CD14-positive monocyte (primary cell): ENCODE measurements at regions not wholly inside any gene's neighbourhood (a gene's known extent, or its start where the extent isn't known, plus 50 kb on each side); places are given as distances from the start of the nearest gene placed in this dataset.

Source experiments
- DNase-seq, 3 donors: peaks; one replicate each; pipeline ENCODE4 v3.0.0-alpha.2; 2011 to 2022
- H2AFZ ChIP-seq: 2 replicates; pipeline ENCODE4 v1.6.0; 2012; ENCODE audit warnings: mild to moderate bottlenecking, low read depth, low read length, inconsistent platforms; ENCODE audit not compliant: insufficient read depth, poor library complexity, severe bottlenecking
- H3K27ac ChIP-seq, 2 donors: 1 replicate in 1 of 2; 2 replicates in 1 of 2; pipeline ENCODE4 v1.5.1; 2012 to 2013; ENCODE audit warnings: low read length in 2 of 2, control low read depth in 1 of 2, inconsistent platforms in 1 of 2, low read depth in 1 of 2, mild to moderate bottlenecking in 1 of 2
- H3K27me3 ChIP-seq, 2 donors: one replicate each; pipeline versions ENCODE4 v1.6.0 to v1.6.1; 2011 to 2013; ENCODE audit warnings: low read length in 2 of 2; ENCODE audit not compliant: control insufficient read depth in 2 of 2, insufficient read depth in 2 of 2
- H3K36me3 ChIP-seq, 2 donors: replicated peaks in 1 of 2; 1 replicate in 1 of 2; 2 replicates in 1 of 2; pipeline versions ENCODE4 v1.5.1 to v1.6.1; 2012 to 2013; ENCODE audit warnings: low read length in 2 of 2, control low read depth in 1 of 2, inconsistent platforms in 1 of 2, mild to moderate bottlenecking in 1 of 2; ENCODE audit not compliant: insufficient read depth in 2 of 2, control insufficient read depth in 1 of 2
- H3K4me1 ChIP-seq, 2 donors: 1 replicate in 1 of 2; 2 replicates in 1 of 2; pipeline versions ENCODE4 v1.5.1 to v1.6.1; 2012 to 2013; ENCODE audit warnings: low read length in 2 of 2, control low read depth in 1 of 2, inconsistent platforms in 1 of 2, mild to moderate bottlenecking in 1 of 2, moderate library complexity in 1 of 2; ENCODE audit not compliant: insufficient read depth in 2 of 2, control insufficient read depth in 1 of 2
- H3K4me2 ChIP-seq: replicated peaks from 2 replicates; pipeline ENCODE3; 2012; ENCODE audit warnings: low read length, moderate library complexity, mild to moderate bottlenecking; ENCODE audit not compliant: poor library complexity, severe bottlenecking; ENCODE audit errors: extremely low read depth
- H3K4me3 ChIP-seq, 3 experiments: fragments of 200-600 bp in 1 of 3; sonication (generic) in 1 of 3; replicated peaks in 1 of 3; 1 replicate in 2 of 3; 2 replicates in 1 of 3; pipeline ENCODE4 v1.5.1; 2011 to 2013; ENCODE audit warnings: low read length in 3 of 3, mild to moderate bottlenecking in 3 of 3, control low read depth in 2 of 3, low read depth in 2 of 3, inconsistent platforms in 1 of 3, moderate library complexity in 1 of 3
- H3K79me2 ChIP-seq: 2 replicates; pipeline ENCODE4 v1.6.0; 2012; ENCODE audit warnings: mild to moderate bottlenecking, control low read depth, inconsistent platforms, low read length, moderate library complexity; ENCODE audit not compliant: insufficient read depth
- H3K9ac ChIP-seq: 2 replicates; pipeline ENCODE4 v1.6.0; 2017; ENCODE audit warnings: low read length, mild to moderate bottlenecking; ENCODE audit not compliant: insufficient read depth, poor library complexity, severe bottlenecking
- H3K9me3 ChIP-seq, 2 donors: replicated peaks in 1 of 2; 1 replicate in 1 of 2; 2 replicates in 1 of 2; pipeline versions ENCODE4 v1.5.1 to v1.6.1; 2012 to 2013; ENCODE audit warnings: low read length in 2 of 2, control low read depth in 1 of 2; ENCODE audit not compliant: control insufficient read depth in 1 of 2, insufficient read depth in 1 of 2
- H4K20me1 ChIP-seq: 2 replicates; pipeline ENCODE4 v1.6.0; 2012; ENCODE audit warnings: mild to moderate bottlenecking, low read length, control low read depth, moderate library complexity; ENCODE audit not compliant: insufficient read depth
- H3K27ac Mint-ChIP-seq, 7 donors: one replicate each; pipeline ENCODE4 v1.8.0; 2020; ENCODE audit warnings: mild to moderate bottlenecking in 7 of 7, mixed read lengths in 7 of 7, moderate library complexity in 6 of 7, inconsistent platforms in 2 of 7
- H3K27me3 Mint-ChIP-seq, 3 donors: one replicate each; pipeline ENCODE4 v1.8.0; 2021 to 2022; ENCODE audit warnings: low read depth in 3 of 3, mild to moderate bottlenecking in 3 of 3, mixed read lengths in 3 of 3, moderate library complexity in 3 of 3, inconsistent platforms in 1 of 3
- H3K36me3 Mint-ChIP-seq, 2 donors: one replicate each; pipeline ENCODE4 v1.8.0; 2020; ENCODE audit warnings: mixed read lengths in 2 of 2, inconsistent platforms in 1 of 2, mild to moderate bottlenecking in 1 of 2
- H3K4me1 Mint-ChIP-seq: one replicate; pipeline ENCODE4 v1.8.0; 2020; ENCODE audit warnings: mild to moderate bottlenecking, mixed read lengths
- H3K4me3 Mint-ChIP-seq, 2 donors: one replicate each; pipeline ENCODE4 v1.8.0; 2020; ENCODE audit warnings: mild to moderate bottlenecking in 2 of 2, mixed read lengths in 2 of 2, moderate library complexity in 1 of 2
- H3K9me3 Mint-ChIP-seq, 7 donors: one replicate each; pipeline ENCODE4 v1.8.0; 2020 to 2022; ENCODE audit warnings: mixed read lengths in 7 of 7, mild to moderate bottlenecking in 6 of 7, moderate library complexity in 6 of 7, inconsistent platforms in 2 of 7
- CTCF ChIP-seq: fragments of 200-600 bp; IDR thresholded peaks from one replicate; pipeline ENCODE4 v1.8.0; 2022; ENCODE audit warnings: antibody characterized with exemption, mild to moderate bottlenecking
- WGBS: methylation state at CpG from one replicate; pipeline ENCODE4 v1.1.5; 2013; ENCODE audit warnings: missing lambda C conversion rate; ENCODE audit not compliant: insufficient coverage; 5-methylcytosine and 5-hydroxymethylcytosine counted together
- intact Hi-C, 2 donors: fragments of 100-400 bp; cut with micrococcal nuclease; formaldehyde crosslinking; loops; one replicate each; pipeline versions ENCODE4 v1.15.0 to v1.15.1; 2023

GRCh38 chr11:130729678-130730300, 186.5 kb downstream of the SNX19 start:
- no peaks in the 10 kb centered on the region for H3K36me3 Mint-ChIP-seq
- WGBS = no CpG with 5 or more reads among the region's 4 CpGs
- Histone ChIP-seq H3K9me3 (peaks cover 15 to 22% of the 10 kb centered on the region in 2 donors), H4K20me1 (no peaks in the 10 kb centered on the region), H3K9ac (no peak overlapping the region), H2AFZ (no peak overlapping the region), H3K4me1 (no peaks in the 10 kb centered on the region), H3K27me3 (no peaks in the 10 kb centered on the region), H3K79me2 (no peaks in the 10 kb centered on the region), H3K4me2 (no peak overlapping the region), H3K27ac (no peak overlapping the region), H3K36me3 (no peaks in the 10 kb centered on the region), H3K4me3 (no peak overlapping the region)
- DNase-seq = no peak
- no peak overlapping the region for H3K27ac Mint-ChIP-seq
- H3K9me3 Mint-ChIP-seq = peaks cover 7 to 17% (median 10%) of the 10 kb centered on the region in 7 donors
- H3K27me3 Mint-ChIP-seq = peaks cover 0 to 1% (median 0%) of the 10 kb centered on the region in 3 donors
- intact Hi-C loops = no loop called here
- no peak overlapping the region for H3K4me3 Mint-ChIP-seq
- H3K4me1 Mint-ChIP-seq = no peaks in the 10 kb centered on the region
- TF ChIP-seq CTCF = no peak

- DNase-seq = no peak
- no peaks in the 10 kb centered on the region for H3K79me2 ChIP-seq
- H3K9me3 ChIP-seq = peaks cover 15 to 24% of the 10 kb centered on the region in 2 donors
- intact Hi-C loops = no loop called here
- no peaks in the 10 kb centered on the region for H4K20me1 ChIP-seq
- no peak overlapping the region for H3K9ac ChIP-seq
- Mint-ChIP-seq H3K27me3 (peaks cover 0 to 1% (median 0%) of the 10 kb centered on the region in 3 donors), H3K27ac (no peak overlapping the region), H3K9me3 (peaks cover 7 to 20% (median 13%) of the 10 kb centered on the region in 7 donors), H3K4me3 (no peak overlapping the region), H3K36me3 (no peaks in the 10 kb centered on the region), H3K4me1 (no peaks in the 10 kb centered on the region)
- no peak overlapping the region for H2AFZ ChIP-seq
- WGBS = 93% methylated on average over 2 of the region's 5 CpGs
- no peak for TF ChIP-seq CTCF
- no peak overlapping the region for H3K4me3 ChIP-seq
- no peaks in the 10 kb centered on the region for H3K27me3 ChIP-seq
- H3K4me2 ChIP-seq = no peak overlapping the region
- no peaks in the 10 kb centered on the region for H3K36me3 ChIP-seq
- no peak overlapping the region for H3K27ac ChIP-seq
- H3K4me1 ChIP-seq = no peaks in the 10 kb centered on the region
Measured at GRCh38 chr11:130731401-130731800, 184.9 kb downstream of the SNX19 start.
